Putamen (tissue), 1 donor: ENCODE measurements at regions not wholly inside any gene's neighbourhood (a gene's known extent, or its start where the extent isn't known, plus 50 kb on each side); places are given as distances from the start of the nearest gene placed in this dataset.
A peak's percentile ranks its signal among the peaks of the same experiment; 100 is the strongest.

Source experiments
- DNase-seq: peaks from one replicate; pipeline ENCODE4 v3.0.0-alpha.2; 2016; ENCODE audit warnings: low spot score

DNA sequence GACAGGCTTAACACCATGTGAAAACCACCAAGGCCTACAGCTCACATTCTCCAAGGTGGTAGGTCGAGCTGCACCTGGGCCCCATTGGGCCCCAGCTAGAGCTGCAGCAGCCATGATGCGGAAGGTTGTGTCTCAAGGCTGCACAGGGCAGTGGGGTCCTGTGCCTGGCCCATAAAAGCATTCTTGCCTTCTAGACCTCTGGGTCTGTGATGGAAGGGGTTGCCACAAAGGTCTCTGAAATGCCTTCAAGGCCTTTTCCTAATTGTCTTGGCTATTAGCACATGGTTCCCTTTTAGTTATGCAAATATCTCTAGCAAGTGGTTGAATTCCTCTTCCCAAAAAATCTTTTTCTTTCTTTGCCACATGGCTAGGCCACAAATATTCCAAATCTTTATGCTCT lies 52.5 kb upstream of the C11orf58 start:
- DNase-seq, result no peak

DNA sequence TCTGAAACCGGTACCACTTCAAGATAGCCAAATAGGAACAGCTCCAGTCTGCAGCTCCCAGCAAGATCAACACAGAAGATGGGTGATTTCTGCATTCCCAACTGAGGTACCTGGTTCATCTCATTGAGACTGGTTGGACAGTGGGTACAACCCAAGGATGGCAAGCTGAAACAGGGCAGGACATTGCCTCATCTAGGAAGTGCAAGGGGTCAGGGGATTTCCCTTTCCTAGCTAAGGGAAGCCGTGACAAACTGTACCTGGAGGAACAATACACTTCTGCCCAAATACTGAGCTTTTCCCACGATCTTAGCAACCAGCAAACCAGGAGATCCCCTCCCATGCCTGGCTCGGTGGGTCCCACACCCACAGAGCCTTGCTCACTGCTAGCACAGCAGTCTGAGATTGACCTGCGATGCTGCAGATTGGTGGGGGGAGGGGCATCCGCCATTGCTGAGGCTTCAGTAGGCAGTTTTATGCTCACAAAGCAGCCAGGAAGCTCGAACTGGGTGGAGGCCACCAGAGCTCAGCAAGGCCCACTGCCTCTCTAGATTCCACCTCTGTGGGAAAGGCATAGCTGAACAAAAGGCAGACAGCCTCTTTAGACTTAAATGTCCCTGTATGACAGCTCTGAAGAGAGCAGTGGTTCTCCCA lies 59.9 kb upstream of the C11orf58 start:
- DNase-seq, result no peak

DNA sequence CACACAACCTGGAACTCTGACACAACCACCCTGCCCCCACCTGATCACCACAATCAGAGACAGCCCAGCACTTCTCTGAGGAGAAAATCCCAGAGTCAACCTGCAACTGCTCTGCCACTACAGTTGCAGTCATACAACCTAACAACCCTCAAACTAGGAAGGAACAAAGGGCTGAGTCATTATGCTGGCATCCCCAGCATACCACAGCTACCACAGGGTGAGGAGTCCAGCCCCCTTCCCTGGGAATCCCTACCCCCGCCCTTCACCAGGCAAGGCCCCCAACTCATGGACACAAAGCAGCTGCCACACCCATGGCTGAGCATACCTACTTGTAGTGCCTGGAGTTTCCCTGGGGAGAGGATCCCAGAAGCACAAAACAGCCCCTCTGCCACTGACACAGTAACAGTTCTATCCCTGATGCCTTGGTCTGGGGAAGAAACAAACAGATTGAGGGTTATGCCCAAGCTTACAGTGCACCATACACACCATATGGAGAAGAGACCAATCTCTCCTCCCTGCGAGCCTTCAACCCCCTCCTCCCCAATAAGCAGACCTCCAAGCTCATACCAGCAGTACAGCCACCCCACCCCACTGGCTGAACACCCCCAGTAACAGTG lies 68.5 kb upstream of the C11orf58 start:
- DNase-seq, result no peak

DNA sequence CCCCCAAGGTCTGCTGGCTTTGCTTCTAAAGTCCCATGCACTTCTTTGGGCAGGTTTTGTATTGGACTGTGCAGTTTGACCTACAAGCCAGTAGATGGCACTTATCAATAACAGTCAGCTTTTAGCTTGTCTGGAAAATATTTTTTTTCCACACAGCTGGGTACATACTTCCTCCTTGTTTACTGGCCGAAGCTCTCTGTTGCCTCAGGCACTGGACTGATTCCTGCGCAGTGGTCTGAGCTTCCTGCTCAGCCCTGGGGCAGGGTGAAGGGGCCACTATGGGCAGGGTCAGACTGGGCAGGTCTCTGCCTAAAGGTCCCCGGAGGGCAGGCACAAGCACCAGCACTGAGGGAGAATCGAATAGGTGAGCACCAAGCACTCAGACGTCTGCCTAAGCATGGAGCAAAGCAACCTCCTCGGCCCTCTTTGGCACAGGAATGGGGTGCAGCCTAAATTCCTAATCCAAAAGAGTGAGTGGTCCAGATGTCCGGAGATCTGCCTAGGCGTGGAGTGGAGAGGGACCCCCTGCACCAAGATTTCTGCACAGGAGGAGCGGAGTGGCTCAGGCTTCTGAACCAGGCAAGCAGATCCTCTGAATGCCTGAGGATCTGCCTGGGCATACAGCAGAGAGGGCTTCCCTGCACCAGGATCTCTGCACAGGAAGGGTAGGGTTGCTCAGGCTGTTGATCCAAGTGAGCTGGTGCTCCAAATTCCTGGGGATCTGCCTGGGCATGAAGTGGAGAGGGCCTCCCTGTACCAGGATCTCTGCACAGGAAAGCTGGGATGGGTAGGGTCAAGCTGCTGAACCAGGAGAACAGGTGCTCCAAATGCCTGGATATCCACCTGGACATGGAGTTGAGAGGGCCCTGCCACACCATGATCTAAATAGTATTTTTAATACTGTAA lies 105.9 kb upstream of the C11orf58 start:
- DNase-seq, result no peak

DNA sequence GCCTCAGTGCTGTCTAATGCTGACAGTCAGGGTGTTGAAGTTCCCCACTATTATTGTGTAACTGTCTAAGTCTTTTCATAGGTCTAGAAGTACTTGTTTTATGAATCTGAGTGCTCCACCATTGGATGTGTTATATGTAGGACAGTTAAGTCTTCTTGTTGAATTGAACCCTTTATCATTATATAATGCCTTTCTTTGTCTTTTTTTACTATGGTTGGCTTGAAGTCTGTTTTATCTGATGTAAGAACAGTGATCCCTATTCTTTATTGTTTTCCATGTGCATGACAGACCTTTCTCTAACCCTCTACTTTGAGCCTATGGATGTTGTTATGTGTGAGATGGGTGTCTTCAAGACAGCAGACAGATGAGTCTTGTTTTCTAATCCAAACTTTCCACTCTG lies 107.8 kb upstream of the C11orf58 start:
- DNase-seq, result no peak

DNA sequence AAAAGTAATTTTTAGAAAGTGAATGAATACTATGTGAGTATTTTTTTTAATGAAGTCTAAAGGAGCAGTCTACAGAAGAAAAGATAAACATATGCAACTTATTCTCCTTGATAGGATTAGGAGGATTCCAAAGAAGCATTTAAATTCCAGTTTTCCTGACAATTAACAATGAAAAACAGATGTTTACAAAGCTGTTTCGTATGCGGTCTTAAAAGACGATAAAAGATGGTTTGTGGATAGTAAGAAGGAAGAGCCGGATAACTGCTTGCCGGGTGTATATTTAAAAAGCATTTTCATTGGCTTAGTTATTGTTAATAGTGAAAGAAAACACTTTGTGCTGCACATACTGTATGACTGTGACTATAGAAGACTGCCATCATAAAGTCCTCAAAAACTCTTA lies 120.0 kb upstream of the C11orf58 start:
- DNase-seq, result no peak

DNA sequence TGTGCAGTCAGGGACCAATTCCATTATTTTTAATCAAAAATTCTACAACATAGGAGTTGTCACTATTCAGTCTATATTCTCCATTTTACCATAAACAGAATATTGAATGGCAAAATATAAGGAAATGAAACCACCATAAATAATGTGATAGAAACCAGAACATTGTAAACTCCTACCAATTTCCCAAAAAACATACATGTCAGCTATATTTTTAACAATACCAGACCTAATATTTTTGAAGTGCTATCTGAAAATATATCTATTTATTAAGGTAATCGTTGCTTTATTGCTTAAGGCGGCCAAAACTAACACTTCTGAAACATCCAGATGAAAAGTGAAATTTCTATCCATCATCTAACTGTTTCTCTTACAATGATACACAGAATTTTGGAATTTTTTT lies 123.0 kb upstream of the C11orf58 start:
- no peak for DNase-seq

DNA sequence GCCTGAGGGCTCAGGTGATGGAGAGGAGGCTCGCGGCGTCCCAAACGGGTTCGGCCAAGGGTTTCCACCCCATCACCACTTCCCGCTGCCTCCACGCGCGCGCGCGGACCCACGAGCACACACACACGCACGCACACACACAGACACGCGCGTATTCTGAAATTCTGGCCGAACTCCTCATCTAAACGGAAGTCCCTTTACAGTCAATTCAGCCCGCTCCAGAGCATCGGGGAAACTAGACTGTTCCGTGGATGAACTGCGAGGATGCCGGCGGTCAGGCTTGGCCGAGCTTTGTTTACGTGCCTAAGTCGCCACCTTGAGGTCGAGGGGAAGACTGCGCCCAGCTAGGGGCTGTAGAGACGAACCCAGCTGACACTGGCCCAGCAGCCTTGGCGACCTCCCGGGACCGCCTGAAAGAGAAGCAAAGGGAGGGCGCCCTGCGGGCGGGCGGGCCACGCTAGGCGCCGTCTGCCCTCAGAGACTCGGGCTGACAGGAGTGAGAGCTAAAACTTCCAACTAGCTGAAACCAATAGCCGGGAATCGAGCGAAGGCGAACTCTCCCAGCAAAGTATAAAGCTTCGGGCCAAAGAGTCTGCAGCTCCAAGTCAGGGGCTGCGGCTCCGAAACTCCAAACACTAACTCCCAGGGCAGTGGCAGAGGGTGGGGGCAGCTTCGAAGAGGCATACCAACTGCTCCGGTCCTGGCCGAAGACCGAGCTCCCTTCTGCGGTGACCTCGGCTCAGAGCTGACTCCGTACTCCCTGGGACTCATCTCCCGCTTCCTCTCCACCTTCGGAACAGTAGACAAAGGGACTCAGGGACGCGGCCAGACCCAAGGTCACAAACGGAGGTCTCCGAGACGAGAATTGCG lies 124.7 kb upstream of the C11orf58 start:
- peak; percentile 88 for DNase-seq

DNA sequence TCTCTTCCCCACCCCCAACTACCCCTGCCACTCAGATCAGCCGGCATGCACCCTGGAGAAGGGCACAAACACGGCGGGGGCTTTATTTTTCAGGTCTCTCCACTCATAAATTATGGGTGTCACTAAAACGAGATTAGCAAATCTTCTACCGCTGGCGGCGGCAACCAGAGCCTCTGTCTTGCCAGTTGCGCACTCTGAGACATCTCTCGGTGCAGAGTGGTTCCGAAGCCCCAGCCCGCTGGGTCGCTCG lies 125.3 kb upstream of the C11orf58 start:
- no peak for DNase-seq

DNA sequence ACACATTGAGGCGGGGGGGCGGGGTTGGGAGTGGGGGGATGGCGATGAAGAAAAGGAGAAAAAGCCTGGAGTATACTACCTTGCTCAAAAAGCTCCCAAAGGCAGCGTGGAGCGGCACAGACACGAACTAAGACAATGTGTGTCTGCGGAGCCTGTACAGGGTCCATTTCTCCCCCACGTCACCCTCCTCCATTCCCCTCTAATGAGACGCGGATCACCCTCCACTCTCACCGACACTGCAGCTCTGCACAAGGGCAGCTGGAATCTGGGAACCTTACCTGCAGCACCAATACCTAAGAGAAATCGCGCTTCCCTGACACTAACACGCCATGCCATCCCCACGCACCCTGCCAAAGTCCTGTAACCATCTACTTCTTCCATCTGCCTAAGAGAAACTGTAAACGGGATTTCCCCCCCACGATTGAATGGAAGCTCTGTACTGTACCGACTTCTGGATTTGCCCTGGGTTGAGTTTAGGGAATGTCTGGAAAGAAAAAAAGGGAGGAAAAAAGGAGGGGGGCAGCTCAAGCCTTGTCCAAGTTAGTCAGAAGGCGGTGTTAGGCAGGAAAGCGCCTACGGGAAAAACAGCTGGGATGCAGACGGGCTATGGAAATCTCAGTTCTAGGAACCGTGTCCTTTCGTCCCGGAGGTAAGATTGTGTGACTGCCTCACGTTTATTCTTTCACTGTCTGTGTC lies 125.7 kb upstream of the C11orf58 start:
- no peak for DNase-seq

DNA sequence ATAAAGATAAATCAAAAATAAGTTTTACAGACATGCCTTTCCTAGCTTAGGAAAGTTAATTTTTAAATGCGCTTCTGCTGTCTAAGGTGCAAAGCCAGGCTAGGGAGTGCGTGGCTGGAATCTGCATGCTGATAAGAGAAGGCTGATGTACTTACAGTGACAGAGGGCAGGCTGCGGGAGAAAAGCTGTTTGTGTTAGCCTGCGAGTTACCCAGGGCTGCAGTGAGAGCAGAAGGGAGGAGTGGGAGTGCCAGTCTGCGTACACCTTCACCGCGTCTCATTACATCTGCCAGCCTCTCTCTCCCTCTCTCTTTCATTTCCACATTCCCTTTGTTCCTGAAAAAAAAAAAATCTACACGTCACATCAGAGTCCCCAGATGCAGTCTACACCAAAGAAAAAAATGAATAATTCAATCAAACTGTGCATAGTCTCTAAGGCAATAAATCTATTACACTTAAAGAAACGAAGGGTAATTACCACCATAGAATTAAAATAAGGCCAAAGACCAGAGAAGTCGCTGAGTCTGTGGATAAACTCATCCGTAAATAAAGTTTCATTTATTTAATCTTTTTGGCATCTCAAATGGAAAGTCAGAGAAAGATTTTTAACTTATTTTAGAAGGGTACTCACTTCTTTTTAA lies 126.4 kb upstream of the C11orf58 start:
- no peak for DNase-seq

DNA sequence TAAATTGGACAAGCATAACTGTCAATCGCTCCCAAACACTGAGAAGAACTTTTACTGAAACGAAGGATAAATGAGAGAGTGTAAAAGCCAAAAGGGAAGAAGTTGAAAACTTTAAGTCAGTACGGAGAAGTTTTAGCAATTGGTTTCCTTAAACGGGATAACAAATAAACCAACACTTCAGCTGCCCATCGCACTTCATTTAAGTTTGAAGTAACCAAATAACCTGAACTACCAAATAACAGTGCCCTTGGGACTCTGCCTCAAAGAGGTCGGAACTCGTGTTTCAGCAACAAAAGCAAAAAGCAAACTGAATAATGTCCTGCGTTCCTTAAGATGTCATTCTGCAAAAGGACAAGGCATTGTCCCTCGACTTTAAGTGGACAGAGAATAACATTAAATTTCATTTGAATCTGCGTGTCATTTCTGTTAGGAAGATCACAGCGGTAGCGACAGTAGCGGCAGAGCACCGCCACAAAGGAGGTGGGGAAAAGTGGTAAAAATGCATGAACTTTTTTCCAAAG lies 127.0 kb upstream of the C11orf58 start:
- no peak for DNase-seq

DNA sequence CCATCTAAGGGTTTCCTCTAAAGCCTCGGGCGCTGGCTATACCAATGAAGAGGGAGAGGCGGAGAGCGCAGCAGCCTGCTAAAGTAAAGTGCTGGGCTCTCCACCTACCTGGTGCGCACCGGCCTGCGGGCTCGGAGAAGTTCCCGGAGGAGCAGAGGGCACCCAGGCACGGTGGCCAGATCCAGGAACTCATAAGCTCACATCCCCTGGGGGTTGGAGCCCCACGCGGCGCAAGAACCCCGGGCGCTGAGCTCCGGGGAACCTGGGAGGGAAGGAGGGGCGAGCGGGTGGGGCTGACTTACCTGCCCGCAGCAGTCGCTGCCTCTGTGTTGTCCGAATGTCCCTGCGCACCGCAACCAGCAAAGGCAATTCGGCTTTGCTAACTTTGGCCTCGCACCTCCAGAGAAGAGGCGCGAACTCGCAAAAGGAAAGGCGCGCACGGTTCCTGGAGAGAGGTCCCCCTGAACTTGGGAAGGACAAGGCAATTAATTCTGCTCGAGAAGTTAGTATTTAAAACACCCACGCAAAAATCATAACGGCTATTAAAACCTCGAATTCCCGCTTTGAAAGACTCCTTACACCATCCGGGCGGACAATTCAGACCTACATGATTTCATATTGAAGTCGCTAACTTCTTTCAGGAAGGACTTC lies 127.6 kb upstream of the C11orf58 start:
- no peak for DNase-seq

DNA sequence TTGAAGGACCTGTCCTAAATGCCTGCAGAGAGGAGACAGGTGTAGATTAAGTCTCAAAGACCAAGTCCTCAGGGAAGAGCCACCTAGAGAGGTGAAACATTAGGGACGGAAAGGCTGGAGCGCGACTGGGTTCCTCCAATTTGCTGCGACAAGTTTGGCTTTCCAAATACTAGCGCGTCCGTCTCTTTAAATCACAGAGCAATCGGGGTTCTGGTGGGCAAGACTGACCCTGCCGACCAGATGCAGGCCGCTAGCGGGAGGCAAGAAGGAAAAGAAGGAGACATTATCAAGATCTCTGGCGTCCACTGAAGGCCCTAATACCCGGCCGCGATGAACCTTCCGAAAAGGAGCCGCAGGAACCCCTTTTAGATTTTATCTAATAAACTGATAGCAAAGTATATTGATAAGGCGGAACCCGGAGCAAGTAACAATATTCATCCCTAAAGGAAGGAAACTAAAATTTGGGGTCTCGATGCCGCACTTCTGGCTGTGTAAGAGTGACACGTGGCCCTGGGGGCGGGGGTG lies 128.2 kb upstream of the C11orf58 start:
- no peak for DNase-seq

DNA sequence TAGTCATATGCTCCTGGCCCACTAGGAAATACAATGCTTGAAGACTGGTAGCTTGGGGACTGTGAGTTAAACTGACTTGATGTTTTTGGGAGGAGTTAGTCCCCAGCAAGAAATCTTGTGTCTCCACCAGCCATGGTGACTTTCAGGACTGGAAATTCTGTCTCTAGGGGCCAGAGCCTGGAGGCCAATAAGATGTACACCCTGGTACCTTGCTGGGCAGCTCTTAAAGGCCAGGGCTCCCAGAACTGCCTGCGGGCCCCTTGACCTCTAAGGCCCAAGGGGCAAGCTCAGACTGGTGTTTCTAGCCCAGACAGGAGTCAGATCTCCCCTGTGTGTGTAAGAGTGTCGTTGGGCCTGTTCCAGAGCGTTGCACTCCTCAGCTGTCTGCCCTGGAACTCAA lies 128.7 kb upstream of the C11orf58 start:
- no peak for DNase-seq

DNA sequence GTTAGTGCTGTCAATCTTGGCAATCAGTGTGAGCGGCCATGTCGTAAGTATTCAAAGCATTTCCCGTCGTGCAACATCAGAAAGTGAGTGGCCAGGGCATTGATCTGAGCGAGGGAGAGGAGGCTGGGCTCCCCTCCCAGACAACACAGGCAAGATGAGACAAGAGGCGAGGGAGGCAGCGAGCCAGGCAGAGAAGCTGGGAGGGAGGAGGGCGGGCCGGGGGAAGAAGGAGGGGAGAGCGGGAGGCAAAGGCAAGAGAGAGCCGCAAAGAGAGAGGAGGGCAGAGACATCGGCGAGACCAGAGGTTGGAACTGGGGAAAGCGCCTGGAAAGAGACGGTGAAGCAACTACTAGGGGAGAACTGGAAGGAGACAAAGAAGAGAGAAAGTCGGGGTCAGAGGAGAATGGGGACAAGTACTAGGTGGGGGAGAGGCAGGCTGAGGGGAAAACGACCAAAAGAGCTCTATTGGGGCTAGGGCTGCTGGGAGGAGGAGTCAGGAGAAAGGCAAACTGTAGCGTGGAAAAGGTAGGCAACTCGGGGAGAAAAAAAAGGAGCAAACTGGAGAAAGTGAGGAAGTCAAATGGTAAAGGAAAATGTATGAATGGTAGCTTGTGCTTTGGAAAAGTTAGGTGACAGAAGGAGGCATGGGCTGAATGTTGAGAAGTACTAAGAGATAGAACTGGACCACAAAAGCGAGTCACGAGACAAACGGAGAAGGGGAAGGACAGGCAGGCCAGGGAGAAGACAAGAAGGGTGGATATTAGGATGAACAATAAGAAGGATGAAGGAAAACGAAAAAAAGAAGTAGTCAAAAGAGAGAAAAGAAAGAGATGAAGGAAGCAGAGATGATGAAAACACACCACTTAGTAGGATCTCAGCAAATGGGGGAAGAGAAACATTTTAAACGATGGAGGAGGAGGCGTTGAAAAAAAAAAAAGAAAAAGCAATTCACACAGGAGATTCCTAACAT lies 130.5 kb upstream of the C11orf58 start:
- DNase-seq, result no peak

DNA sequence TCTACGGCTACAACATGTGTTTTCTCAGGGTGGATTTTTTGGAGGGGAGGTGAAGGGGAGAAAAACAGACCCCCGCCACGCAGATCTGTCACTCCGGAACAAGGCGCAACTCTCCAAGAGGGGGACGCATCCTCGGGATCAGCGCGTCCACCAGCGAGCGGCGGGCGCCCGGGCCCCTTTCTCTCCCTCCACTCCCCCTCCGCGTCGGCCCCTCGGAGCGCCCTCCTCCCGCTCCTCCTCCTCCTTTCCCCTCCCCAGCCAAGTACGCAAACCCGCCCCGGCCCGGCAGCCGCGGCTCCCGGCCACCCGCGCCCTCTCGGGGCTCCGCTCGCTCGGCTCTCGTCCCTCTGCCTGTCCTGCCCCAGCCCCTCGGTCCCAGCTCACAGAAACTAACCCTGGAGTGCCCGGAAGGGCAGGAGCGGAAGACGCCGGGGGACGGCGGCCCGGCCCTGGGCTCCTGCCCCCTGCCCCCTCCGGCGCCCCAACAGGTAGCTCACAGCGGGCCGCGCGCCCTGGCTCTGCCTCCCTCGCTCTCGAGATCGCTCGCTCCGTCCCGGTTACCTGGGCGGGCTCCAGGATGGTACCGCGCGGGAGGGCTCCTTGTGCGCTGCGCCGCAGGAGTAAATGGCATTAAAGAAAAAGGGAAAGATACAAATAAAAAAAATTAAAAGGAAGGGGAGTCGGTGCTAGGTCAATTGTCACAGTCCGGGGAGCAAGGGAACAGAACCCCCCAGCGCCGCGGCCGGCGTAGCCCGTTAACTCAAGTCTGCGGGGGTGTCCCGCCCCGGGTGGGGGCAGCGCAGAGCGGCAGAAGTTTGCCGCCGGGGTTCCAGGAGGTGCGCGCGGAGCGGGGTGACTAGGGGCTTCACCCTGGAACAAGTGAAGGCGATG lies 131.4 kb upstream of the C11orf58 start:
- DNase-seq, result no peak
